ENCODE measurements at regions not wholly inside any gene's neighbourhood (a gene's known extent, or its start where the extent isn't known, plus 50 kb on each side); places are given as distances from the start of the nearest gene placed in this dataset.
"Not testable (repeated sequence)": the region's sequence is repeated elsewhere in the genome, so short reads cannot be mapped to it uniquely, and the experiment has no call there.

- DNase-seq = no peak
Observed at GRCh38 chr14:66233591-66233990, 252.6 kb upstream of the CCDC196 start.

- no peak for DNase-seq
Observed at GRCh38 chr14:66234411-66234810, 251.8 kb upstream of the CCDC196 start.

DNA sequence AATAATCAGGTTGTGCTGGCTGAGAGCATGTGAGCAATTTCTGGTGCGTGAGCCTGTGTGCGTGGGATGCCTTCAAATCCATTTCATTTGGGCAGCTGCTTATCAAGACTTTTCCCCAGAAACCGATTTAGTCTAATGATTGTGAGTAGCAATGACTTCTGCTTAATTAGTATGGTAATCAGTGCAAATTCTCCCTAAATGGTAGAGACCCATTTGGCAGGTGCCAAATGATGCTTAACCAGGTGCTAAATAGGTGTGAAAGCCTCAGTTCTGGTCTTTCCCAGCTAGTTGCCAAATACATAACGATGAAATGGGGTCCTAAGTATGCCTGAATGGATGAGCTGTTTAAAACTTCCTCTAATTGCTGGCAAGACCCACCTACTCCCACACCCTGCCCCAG is 248.4 kb upstream of the CCDC196 start:
- no peak for DNase-seq

- no peak for DNase-seq
Observed at GRCh38 chr14:66238969-66239368, 247.2 kb upstream of the CCDC196 start.

GRCh38 chr14:66239589-66239988 is 246.6 kb upstream of the CCDC196 start:
- DNase-seq = no peak

- no peak for DNase-seq
Observed at GRCh38 chr14:66240105-66240504, 246.1 kb upstream of the CCDC196 start.

- no peak for DNase-seq
Observed at GRCh38 chr14:66242001-66242400, 244.2 kb upstream of the CCDC196 start.

- DNase-seq = no peak
Observed at GRCh38 chr14:66244834-66245233, 241.3 kb upstream of the CCDC196 start.

DNA sequence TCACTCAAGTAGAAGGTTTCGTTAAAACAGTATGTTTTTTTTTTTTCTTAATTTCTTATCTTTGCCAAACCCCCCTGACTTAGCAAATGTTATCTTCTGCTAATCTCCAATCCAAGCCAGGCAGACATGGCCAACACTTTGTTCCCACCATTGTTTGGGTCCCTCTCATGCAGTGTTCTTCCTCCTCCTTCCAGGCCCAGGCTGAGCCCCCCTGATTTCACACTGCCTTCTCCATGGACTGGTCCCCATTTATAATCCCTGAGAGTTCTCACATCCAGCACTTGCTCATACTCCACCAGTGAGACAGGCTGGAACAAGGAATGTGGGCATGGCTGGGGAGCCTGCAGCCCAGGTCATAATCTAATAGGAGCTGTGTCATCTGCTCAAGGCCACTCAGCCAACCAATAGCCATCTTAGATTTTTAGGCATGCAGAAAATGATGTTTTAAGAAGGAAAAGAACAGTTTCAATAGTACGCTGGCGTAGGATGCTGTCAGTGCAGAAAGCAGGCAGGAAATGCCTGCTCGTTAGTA is 238.4 kb upstream of the CCDC196 start:
- no peak for DNase-seq

DNA sequence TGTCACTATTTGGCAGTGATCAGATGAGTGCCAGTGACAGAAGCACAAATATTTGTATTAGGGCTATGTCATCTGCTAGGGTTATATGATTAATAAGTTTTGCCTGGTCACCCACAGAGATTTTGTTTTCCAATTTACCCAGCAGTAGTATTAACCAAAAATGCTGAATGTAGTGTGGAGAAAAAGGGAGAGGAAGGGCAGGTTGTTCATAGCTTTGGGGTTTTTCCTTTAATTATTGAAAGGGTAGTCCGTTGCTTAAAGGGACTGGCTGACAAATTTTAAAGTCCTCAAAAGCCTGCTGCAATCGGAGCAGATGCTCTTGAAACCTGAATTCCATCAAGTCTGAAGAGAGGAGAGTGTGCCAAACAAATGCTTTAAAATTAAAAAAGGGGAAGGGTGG is 237.9 kb upstream of the CCDC196 start:
- no peak for DNase-seq

DNA sequence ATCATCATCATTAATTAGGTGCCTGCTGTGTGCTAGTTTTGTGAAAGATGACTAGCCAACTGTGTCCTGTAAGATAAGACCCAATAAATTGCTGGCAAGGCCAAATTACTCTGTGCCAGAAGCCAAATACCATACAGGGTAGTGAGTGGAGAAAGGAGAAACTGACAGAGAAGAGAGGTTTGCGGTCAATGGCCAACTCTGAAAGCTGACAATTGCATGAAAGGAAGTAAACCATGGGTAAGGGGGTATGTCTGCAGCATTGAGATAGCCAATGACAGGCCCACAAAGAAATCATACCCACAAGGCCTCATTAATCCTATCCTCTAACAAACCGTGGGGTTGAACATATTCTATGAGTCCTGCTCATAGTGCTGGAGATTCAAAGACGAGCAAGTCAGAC is 236.6 kb upstream of the CCDC196 start:
- no peak for DNase-seq

GRCh38 chr14:66254038-66254437 is 232.1 kb upstream of the CCDC196 start:
- DNase-seq = no peak

DNA sequence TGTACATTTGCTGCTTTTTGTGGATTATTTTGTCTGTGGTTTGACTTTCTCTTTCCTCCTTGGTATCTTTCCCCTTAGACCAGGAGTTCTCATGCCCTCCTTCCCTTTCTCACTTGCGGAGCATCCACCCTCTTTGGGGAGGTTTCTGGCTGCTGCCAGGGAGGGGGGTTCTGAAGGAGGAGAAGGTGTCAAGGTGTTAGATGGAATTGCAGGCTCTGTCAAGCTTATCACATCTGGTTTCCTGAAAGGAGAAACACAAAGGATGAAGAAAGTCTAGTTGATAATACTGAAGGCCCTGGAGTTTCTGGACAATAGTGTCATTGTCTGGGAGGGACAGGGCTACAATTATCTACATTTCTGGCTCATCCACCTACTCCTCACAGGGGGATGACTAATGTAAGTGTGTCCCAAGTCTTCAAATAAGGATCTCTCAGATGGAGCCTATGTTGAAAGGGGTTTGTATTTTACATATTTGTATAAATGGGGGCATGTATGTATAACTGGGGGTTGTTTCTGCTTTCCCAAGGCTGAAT is 217.3 kb upstream of the CCDC196 start:
- no peak for DNase-seq

- no peak for DNase-seq
Observed at GRCh38 chr14:66272221-66272620, 213.9 kb upstream of the CCDC196 start.

- DNase-seq = no peak
Observed at GRCh38 chr14:66273261-66273832, 212.8 kb upstream of the CCDC196 start.

DNA sequence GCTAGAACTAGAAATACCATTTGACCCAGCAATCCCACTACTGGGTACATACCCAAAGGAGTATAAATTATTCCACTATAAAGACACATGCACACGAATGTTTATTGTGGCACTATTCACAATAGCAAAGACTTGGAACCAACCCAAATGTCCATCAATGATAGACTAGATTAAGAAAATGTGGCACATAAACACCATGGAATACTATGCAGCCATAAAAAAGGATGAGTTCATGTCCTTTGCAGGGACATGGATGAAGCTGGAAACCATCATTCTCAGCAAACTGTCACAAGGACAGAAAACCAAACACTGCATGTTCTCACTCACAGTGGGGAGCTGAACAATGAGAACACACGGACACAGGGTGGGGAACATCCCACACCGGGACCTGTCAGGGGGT is 207.8 kb upstream of the CCDC196 start:
- DNase-seq = not testable (repeated sequence)

GRCh38 chr14:66281036-66281776 is 205.0 kb upstream of the CCDC196 start:
- DNase-seq = no peak

GRCh38 chr14:66284346-66284745 is 201.8 kb upstream of the CCDC196 start:
- no peak for DNase-seq

GRCh38 chr14:66288511-66288910 is 197.7 kb upstream of the CCDC196 start:
- no peak for DNase-seq

- no peak for DNase-seq
Observed at GRCh38 chr14:66291756-66292155, 194.4 kb upstream of the CCDC196 start.

DNA sequence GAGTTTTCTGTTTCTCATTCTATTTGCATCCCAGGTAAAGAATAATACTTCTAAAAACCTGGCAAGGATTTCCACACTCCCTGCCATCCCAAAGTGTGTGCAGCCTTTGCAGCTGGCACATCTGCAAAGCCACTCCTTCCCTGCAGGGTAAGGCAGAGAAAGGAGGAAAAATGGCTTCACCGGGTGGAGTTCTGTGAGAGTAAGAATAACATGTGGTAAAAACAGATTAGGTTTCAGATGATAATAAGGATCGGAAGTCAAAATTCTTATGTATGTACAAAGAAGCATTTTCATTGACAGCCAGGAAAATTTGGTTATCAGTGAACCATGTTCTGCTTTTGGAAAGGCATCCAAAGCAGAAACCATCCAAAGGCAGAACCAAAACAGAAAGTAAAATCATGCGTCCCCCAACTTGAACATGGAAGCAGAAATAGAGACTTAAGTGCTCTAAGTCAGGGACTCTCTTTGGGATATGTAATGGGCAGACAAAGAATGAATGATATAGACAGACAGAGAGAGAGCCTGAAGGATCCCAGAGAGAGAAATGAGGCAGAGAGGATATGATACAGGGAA is 192.6 kb upstream of the CCDC196 start:
- no peak for DNase-seq

GRCh38 chr14:66295386-66295785 is 190.8 kb upstream of the CCDC196 start:
- DNase-seq = no peak

- DNase-seq = no peak
Observed at GRCh38 chr14:66300886-66301285, 185.3 kb upstream of the CCDC196 start.

DNA sequence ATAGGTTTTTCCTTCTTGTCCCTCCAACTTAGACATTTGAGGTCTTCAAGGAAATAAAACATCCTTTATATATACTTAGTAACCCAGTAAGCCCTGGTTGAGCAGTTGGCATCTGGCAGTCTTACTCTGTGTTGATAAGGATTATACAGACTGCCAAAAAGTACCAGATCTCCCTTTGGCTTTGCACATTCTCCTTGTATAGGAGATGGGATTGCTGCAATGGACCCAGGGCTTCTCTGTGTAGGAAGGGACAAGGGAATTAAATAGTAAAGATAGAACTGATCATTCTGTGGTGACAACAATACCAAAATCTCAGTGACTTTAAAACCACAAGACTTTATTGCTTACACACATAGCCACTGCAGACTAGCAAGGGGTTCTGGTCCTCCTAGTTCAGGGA is 180.1 kb upstream of the CCDC196 start:
- no peak for DNase-seq

All from activated CD4-positive, alpha-beta T cell treated with anti-CD3 and anti-CD28 coated beads for 4 hours (primary cell).